GM19324 (cell line): ENCODE measurements at regions not wholly inside any gene's neighbourhood (a gene's known extent, or its start where the extent isn't known, plus 50 kb on each side); places are given as distances from the start of the nearest gene placed in this dataset.

Source experiments
- ATAC-seq: cut with Tn5 transposase; IDR thresholded peaks from one replicate; pipeline ENCODE4 v1.9.1; 2021; ENCODE audit warnings: mild to moderate bottlenecking, moderate library complexity; ENCODE audit not compliant: unreplicated experiment, low FRiP score

DNA sequence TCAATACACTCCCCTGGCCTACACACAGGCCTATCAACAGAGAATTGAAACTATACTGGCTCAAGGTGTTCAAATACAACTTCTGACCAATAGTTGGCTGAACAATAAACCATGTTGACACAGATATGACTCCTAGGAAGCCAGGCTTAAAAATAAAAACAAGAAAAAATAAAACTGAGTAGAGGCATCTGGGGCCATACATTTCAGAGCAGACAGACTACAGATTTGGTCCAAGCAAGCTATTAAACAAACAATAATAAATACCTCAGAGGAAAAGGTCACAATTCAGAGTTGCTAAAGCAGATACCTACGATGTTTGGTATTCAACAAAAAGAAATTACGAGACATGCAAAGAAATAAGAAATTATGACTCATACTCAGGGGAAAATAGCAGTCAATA, 132.8 kb upstream of the ACVR2A start:
- no peak for ATAC-seq

DNA sequence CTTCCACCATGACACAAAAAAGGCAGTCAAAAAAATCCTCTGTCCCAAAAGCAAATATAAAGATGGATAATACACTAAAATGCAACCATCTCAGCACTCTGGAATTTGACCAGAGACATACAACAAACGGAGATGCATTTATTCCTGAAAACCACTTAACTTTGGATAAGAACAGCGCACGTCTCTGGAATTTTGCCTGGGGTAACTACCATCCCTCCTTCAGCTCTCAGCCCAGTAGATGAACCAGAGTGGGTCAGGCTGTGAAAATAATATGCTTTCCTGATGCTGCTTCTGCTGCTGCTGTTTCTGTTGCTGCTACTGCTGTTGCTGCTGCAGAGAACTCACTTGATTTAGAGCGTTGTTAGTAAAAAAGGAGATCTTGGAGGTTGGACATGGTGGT, 133.8 kb upstream of the ACVR2A start:
- no peak for ATAC-seq

DNA sequence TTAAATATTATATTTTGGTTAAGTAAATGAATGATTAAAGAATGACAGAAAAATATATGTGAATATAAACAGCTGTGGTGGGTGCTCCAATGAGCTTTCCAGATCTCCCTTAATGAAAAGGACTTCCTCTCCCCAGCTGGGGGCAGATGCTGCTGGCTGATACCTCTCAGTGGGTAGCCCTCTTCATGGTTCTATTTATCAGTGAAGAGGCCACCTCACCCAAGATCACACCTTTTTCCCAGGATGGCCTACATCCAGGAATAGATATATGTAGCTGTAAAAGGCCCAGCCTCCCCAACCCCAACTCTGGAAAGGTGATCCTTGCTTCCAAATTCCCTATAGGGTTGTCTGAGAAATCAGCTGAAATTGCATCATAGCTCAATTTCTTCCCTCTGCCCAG, 135.2 kb upstream of the ACVR2A start:
- ATAC-seq: no peak

DNA sequence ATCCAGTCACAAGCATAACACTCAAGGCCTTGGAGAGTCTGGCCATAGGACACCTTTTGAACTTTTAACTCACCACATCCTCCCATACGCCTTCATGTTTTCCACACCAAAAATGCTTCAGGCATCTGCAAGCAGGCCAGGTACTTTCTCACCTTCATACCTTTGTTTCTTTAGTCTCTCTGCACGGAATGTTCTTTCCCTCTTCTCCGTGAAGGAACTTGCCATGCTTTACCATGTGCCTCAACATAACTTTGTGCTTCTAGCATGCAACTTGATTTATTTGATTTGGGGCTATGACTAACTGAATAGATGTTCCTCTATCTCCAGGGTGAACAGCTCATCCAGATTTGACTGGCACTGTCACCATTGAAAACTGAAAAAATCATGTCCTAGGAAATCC, 141.7 kb upstream of the ACVR2A start:
- ATAC-seq: no peak

DNA sequence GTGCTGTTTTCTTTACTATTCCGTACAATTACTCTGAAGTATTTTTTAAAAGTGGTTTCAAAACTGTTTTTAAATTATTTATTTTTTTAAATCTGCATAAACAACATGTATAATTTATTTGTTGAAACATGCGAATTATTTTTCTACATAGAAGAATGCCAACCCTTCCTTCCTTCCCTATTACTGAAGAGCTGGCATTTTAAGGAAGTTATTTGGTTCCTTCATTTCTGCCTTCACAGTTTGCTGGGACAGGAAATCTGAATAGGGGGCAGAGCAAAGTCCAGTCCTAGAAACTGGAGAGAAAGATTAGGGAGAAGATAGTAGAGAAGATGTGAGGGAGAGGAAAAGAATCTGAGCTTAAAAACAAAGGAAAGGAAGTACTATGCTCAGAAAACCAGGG, 146.7 kb upstream of the ACVR2A start:
- ATAC-seq: no peak

DNA sequence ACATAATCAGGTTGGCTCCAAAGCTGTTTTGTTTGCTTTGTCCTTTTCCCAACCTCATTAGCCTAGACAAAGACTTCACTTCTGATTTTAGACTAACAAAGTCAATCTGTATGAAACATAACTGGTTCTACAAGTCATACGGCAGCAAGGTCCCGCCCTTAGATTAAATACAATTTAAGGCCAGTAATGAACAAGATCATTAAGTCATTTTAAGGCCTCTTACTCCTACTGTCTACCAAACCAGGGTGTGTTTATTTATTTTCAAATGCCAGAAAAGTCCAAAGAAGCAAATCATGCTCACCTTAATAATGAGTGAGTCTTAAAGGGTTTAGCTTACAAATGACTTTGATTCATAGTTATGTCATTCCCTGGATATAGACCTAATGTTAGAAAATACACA, 148.4 kb upstream of the ACVR2A start:
- no peak for ATAC-seq

DNA sequence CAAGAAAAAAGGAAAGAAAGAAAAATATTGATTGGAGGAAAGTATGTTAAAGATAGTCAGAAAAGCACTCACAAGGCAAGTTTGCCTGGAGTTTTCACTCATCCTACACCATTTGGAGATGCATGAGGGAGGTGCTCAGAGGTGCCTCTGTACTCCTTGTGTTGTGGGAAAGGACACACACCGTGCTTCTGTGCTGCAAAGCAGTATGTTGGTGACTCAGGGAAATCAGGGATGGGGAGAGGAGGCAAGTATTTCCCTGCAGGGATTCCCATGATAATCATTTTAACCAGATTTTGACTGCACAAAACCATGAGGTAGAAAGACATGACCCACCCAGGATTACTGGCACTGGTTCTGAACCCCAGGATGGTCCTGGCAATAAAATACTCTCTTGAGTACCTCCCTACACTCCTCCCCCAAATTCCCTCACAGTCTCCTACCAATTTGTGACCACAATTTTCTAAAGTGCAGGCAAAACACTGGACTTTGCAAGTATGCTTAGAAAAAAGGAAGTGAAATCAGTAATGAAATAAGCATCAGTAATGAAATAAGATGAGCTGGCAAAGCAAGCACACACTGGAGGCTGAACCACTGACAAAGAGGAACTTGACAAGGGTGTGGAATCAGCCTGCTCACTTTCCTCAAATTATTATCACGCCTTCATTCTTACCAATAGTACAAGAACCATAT, 155.5 kb upstream of the ACVR2A start:
- peak; percentile 98 for ATAC-seq

DNA sequence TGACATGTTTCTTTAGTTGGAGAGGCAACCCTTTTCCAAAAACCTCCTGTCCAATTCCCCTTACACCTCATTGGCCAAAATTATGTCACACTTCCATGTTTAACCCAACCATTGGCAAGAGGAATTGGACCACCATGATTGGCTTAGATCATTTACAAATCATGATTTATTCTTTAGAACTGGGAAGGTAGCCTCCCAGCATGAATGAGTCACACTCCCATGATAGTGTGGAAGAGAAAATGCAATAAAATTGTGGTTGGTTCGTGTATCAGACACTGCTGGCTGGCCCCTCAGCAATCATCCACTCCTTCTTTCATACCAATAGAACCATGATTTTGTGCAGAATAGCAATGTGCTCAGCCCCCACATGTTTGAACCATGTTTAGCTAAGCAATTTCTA, 156.6 kb upstream of the ACVR2A start:
- ATAC-seq: no peak

DNA sequence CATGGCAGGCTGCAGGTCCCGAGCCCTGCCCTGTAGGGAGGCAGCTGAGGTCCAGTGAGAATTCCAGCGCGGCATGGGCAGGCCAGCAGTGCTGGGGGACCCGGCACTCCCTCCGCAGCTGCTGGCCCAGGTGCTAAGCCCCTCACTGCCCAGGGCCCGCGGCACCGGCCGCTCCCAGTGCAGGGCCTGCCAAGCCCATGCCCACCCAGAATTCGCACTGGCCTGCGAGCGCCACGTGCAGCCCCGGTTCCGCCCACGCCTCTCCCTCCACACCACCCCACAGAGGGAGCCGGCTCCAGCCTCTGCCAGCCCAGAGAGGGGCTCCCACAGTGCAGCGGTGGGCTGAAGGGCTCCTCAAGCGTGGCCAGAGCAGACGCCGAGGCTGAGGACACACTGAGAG, 158.5 kb upstream of the ACVR2A start:
- ATAC-seq: no peak

DNA sequence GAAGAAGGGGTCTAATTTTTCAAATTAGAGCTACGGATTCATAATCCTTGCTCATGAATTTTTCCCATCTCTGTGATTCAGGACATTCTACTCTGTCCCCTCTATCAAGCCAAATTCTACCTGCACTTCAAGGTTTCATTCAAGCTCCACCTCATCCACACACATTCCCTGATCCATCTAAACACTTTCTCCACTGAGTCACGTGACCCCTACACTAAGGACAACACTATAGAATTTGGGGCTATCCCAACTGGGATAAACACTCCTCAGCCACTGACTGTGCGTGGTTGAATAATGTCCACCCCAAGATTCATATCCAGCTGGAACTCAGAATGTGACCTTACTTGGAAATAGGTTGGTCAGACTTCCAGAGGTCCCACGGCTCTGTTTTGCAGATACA, 159.9 kb upstream of the ACVR2A start:
- no peak for ATAC-seq

DNA sequence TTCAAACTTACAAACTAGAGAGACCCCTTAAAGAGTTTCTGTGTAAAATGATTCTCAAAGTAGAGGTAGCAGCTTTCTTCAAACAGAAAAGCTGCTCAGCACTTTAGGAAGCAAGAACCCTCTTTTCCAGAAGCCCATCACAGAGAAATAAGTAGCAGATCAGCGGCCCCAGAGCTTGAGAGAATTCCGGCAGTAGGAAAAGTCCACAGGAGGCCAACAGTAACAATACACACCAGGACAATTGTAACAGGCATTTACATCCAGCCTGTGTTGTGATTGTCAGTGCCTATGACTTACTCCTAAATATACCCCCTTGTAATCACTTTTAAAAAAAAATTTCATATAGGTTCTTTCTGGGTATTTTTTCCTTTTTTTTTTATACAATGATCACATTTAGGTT, 161.4 kb upstream of the ACVR2A start:
- ATAC-seq: no peak

DNA sequence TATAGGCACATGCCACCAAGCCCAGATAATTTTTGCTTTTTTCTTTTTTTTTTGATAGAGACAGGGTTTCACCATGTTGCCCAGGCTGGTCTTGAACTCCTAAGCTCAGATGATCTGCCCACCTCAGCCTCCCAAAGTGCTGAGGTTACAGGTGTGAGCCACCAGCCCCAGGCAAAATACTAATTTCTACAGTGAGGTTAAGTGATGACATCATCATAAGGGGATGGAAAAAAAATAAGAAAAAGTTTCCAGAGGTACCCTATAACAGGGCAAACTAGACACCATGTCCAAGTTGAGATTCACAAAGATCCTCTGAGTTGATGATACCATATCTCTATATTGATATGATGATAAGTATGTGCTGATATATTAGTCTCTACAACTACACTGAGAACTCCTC, 163.7 kb upstream of the ACVR2A start:
- no peak for ATAC-seq

DNA sequence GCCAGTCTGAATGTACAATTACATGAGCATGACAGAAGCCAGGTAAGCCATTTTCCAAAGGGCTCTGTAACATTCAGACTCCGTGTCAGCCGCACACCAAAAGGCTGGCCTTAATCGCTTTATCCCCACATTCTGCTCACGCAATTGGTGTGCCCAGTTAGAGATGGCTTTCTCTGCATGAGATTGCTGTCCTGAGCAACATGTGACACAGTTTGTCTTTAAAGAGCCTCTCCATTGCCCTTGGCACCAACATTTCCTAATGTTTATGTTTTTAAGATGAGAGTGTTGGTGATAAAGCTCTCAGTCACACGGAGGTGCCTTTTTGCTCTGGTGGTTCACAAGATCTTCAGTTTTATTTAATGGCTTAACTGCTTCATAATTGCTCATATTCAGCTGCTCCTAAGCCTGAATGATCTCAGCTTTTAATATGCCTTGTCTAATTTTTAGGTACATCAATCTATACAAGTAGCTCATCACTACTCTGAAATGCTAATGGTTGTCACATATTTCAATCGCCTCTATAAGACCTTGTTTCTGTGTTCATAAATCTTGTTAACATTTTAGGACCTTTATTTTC, 164.8 kb upstream of the ACVR2A start:
- no peak for ATAC-seq

DNA sequence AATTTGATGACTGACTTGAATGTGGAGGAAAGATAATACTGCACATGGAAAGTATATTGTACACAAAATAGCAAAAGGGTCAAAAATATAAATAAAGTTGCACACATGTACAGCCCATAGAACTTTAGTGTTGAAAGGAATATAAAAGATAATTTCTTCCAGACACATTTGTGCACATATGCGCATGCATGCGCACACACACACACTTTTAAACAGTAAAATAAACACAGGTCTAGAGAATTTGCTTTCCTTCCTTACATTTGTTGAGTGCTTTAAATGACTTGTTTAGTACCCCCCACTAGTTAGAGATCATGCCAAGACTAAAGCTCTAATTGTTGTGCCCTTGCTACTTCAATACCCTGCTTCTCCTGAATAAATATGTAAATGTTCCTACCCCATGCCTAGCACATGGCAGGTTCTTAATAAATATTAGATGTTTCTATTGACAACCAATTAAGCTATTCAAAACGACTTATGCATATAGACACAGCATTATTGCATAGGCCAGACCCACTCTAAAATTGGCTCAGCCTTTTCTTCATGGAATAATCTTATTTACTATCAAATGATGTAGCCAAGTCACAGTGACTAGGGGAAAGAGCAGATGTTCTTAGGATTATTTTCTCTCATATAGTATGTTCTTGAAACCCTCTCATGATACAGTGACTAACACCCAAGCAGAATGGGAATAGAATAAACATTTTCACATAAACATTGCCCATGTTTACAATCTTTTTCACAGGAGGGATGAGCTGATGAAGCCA, 165.5 kb upstream of the ACVR2A start:
- ATAC-seq: no peak

DNA sequence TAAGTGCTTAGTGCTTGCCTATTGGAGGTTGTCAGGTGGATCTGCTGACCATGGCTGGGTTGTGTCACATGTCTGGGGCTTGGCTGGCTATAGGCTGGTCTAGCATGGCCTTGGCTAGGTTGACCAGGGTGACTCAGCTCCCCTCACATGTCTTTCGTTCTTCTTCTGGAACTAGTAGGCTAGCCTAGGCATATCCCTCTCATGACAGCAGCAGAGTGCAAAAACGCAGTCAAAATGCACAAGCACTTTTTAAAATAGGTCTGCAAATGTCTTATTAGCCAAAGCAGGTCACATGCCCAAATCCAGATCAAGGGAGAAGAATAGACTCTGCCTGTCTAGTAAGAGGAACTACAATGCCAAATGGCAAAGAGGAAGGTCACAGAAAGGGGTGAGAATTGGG, 179.7 kb upstream of the ACVR2A start:
- no peak for ATAC-seq

DNA sequence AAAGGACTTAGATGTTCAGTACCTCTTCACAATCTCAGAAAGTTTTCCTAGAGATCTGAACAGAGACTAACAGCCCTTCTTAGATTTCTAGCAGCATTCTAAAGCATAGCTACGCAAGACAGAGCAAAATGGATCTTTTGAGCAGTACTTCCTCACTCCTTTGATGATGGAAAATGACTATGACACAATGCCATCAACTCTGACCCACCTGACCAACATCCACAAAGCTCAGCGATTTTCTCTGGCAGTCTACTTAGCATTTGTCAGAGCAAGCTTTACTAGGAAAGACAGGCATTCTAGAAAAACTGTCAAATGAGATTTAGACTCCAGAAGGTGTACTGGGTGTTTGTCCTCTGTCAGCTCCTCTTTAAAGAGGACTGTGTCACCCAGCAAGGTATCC, 180.9 kb upstream of the ACVR2A start:
- no peak for ATAC-seq

DNA sequence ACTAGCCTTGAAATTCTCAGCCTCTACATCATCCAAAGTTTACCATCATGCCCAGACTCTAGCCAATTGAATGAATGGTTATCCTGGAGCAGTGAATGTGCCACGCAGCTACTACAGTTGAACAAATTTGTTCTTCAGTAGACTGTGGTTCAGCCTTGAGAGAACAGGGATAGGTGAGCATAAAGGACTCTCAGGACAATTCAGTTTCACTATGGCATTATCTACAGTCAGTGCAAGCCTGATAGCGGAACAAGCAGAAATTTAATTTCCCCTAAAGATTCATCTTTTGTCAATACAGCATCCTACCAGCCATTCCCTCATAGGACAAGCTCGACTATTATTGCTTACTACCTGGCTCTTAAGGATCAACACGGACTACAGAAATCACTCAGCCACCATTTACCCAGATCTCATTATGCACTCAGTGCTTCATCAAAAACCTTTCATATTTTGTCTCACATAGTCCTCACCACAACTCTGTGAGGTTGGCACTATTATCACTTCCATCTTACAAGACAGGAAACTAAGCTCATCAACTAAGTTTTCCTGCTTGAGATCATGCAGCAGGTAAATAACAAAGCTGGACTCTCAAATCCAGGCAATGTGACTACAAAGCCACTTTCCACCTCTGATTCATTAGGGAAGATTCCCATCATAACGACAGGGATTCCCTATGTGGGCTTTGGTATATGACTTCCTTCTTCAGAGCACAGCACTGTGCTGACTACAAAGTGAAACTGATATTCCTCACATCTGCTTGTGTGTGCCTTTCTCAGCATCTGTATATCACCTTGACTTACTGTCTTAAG, 181.5 kb upstream of the ACVR2A start:
- peak; percentile 90 for ATAC-seq

DNA sequence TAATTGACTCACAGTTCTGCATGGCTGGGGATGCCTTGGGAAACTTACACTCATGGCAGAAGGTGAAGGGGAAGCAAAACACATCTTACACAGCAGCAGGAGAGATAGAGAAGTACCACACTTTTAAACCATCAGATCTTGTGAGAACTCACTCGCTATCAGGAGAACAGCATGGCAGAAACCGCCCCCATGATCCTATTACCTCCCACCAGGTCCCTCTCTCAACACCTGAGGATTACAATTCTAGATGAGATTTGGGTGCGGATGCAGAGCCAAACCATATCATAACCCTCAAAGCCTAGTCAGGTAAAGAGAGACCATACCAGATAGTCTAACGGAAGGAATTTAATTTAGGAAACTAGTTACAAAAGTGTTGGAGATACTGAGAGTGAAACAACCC, 182.6 kb upstream of the ACVR2A start:
- no peak for ATAC-seq

DNA sequence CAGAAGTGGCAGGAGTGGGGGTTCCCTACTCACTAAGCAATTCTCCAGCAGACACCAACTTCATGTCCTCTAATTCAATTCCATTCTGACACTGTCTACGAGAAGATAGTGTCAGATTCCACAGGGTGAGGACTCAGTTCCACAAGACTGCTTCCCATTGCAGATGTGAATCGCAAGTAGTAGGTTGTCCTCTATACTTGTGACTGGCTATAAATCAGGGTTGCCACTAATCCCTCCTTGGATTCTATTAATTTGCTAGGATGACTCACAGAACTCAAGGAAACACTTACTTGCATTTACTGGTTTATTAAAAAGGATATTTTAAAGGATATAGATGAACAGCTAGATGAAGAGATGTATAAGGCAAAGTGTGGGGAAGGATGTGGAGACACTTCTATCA, 184.1 kb upstream of the ACVR2A start:
- no peak for ATAC-seq

DNA sequence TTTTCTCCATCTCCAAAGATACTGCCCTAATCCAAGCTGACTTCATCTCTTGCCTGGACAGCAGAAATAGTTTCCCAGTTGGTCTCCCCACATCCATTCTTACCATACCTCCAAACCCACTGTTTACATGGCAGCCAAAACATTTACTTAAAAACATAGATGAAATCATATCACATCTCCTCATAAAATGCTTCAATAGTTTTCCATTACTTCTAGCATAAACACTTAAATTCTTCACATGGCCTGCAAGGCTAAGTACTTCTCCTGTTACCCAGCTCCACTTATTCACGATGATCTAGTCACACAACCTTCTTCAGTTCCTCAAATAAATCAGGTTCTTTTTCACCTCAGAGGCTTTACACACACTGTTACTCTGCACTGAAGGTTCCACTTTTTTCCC, 185.8 kb upstream of the ACVR2A start:
- ATAC-seq: no peak
